ENCODE measurements at regions not wholly inside any gene's neighbourhood (a gene's known extent, or its start where the extent isn't known, plus 50 kb on each side); places are given as distances from the start of the nearest gene placed in this dataset.
"Not testable (repeated sequence)": the region's sequence is repeated elsewhere in the genome, so short reads cannot be mapped to it uniquely, and the experiment has no call there.

- TF ChIP-seq CTCF (conservative IDR thresholded peaks at IDR 0.05) = no peak
- Histone ChIP-seq H3K9ac (ENCODE audit: extremely low read depth, insufficient read length, low read length) (no peak overlapping the region), H2BK120ac (ENCODE audit: low read depth, low read length, poor library complexity, severe bottlenecking) (no peak overlapping the region), H3K27ac (ENCODE audit: insufficient read length, low read depth, low read length) (no peak overlapping the region), H3K4me1 (ENCODE audit: insufficient read depth, low read length) (no peaks in the 10 kb centered on the region), H3K56ac (ENCODE audit: insufficient read length, low read depth, low read length) (no peak overlapping the region), H2AFZ (ENCODE audit: low read length) (no peak overlapping the region), H4K20me1 (ENCODE audit: control insufficient read depth, insufficient read depth, insufficient read length) (no peaks in the 10 kb centered on the region), H4K91ac (ENCODE audit: insufficient read length, low read depth, low read length) (no peak overlapping the region), H3K27me3 (ENCODE audit: insufficient read depth, low read length) (no peaks in the 10 kb centered on the region), H3K14ac (ENCODE audit: insufficient read depth, low read length) (no peak overlapping the region), H2AK5ac (ENCODE audit: insufficient read length, low read length) (no peak overlapping the region), H2BK5ac (ENCODE audit: insufficient read length, low read length) (no peak overlapping the region), H3K4ac (ENCODE audit: low read depth, low read length) (no peak overlapping the region), H3K9me3 (ENCODE audit: control insufficient read depth, low read depth, low read length) (no peaks in the 10 kb centered on the region), H3K4me2 (ENCODE audit: insufficient read depth, insufficient read length, low read length) (no peak overlapping the region), H3T11ph (ENCODE audit: low read length) (no peak overlapping the region), H3K79me2 (ENCODE audit: insufficient read depth, low read length) (no peaks in the 10 kb centered on the region), H2BK20ac (ENCODE audit: low read depth, low read length, poor library complexity, severe bottlenecking) (no peak overlapping the region), H4K5ac (ENCODE audit: insufficient read length, low read depth, low read length) (no peak overlapping the region), H3K23me2 (ENCODE audit: insufficient read length, low read depth, low read length, poor library complexity, severe bottlenecking) (no peaks in the 10 kb centered on the region), H3K18ac (ENCODE audit: insufficient read length, low read depth, low read length) (no peak overlapping the region), H4K8ac (replicated peaks; ENCODE audit: insufficient read length, low read depth, low read length) (no peak overlapping the region), H2BK15ac (ENCODE audit: low read depth, low read length) (no peak overlapping the region), H3K23ac (ENCODE audit: insufficient read length, low read depth, low read length) (no peak overlapping the region), H2BK12ac (ENCODE audit: insufficient read length, low read depth, low read length) (no peak overlapping the region), H3K79me1 (ENCODE audit: insufficient read depth, low read depth, low read length, poor library complexity, severe bottlenecking) (no peaks in the 10 kb centered on the region)
- no peak overlapping the region for H3K4me3 Mint-ChIP-seq
- H3K27me3 Mint-ChIP-seq (ENCODE audit: low read depth) = no peaks in the 10 kb centered on the region
- H3K9me3 Mint-ChIP-seq = no peaks in the 10 kb centered on the region
- peaks cover 4 to 11% of the 10 kb centered on the region in 2 experiments for H3K4me1 Mint-ChIP-seq
- no peaks in the 10 kb centered on the region for H3K36me3 Mint-ChIP-seq (ENCODE audit: insufficient read depth in 1 of 3, low read depth in 3 of 3)
- no CpG with 5 or more reads among the region's 1 CpG for WGBS (ENCODE audit: extremely low coverage, insufficient read length, low lambda C conversion rate)
- DNase-seq = no peak
- H3K27ac Mint-ChIP-seq = no peak overlapping the region
These were observed 411.6 kb downstream of the CCER1 start for GRCh38 chr12:90543374-90543773.

- not testable (repeated sequence) for H3K79me2 ChIP-seq (ENCODE audit: insufficient read depth, low read length); H3K14ac ChIP-seq (ENCODE audit: insufficient read depth, low read length); H4K5ac ChIP-seq (ENCODE audit: insufficient read length, low read depth, low read length); H3K79me1 ChIP-seq (ENCODE audit: insufficient read depth, low read depth, low read length, poor library complexity, severe bottlenecking); H3T11ph ChIP-seq (ENCODE audit: low read length); H4K20me1 ChIP-seq (ENCODE audit: control insufficient read depth, insufficient read depth, insufficient read length); H3K18ac ChIP-seq (ENCODE audit: insufficient read length, low read depth, low read length); H3K23ac ChIP-seq (ENCODE audit: insufficient read length, low read depth, low read length); H2BK20ac ChIP-seq (ENCODE audit: low read depth, low read length, poor library complexity, severe bottlenecking); H4K8ac ChIP-seq (replicated peaks; ENCODE audit: insufficient read length, low read depth, low read length); H3K27ac Mint-ChIP-seq; H2BK12ac ChIP-seq (ENCODE audit: insufficient read length, low read depth, low read length); H3K36me3 Mint-ChIP-seq (ENCODE audit: insufficient read depth in 1 of 3, low read depth in 3 of 3); H3K4me1 ChIP-seq (ENCODE audit: insufficient read depth, low read length); H3K56ac ChIP-seq (ENCODE audit: insufficient read length, low read depth, low read length); H2AK5ac ChIP-seq (ENCODE audit: insufficient read length, low read length); H2BK15ac ChIP-seq (ENCODE audit: low read depth, low read length); H3K4ac ChIP-seq (ENCODE audit: low read depth, low read length); H3K27me3 Mint-ChIP-seq (ENCODE audit: low read depth); H3K27ac ChIP-seq (ENCODE audit: insufficient read length, low read depth, low read length); H2BK120ac ChIP-seq (ENCODE audit: low read depth, low read length, poor library complexity, severe bottlenecking); H3K4me2 ChIP-seq (ENCODE audit: insufficient read depth, insufficient read length, low read length); H2AFZ ChIP-seq (ENCODE audit: low read length); DNase-seq; H2BK5ac ChIP-seq (ENCODE audit: insufficient read length, low read length); H3K9ac ChIP-seq (ENCODE audit: extremely low read depth, insufficient read length, low read length); H3K9me3 Mint-ChIP-seq; H3K27me3 ChIP-seq (ENCODE audit: insufficient read depth, low read length); H3K4me3 Mint-ChIP-seq; H3K23me2 ChIP-seq (ENCODE audit: insufficient read length, low read depth, low read length, poor library complexity, severe bottlenecking); H4K91ac ChIP-seq (ENCODE audit: insufficient read length, low read depth, low read length); H3K9me3 ChIP-seq (ENCODE audit: control insufficient read depth, low read depth, low read length)
- WGBS (ENCODE audit: extremely low coverage, insufficient read length, low lambda C conversion rate) = no CpG with 5 or more reads among the region's 1 CpG
- peaks cover 4 to 11% of the 10 kb centered on the region in 2 experiments for H3K4me1 Mint-ChIP-seq
These were observed 412.1 kb downstream of the CCER1 start for GRCh38 chr12:90542852-90543251.

Data from H9 (cell line).